ENCODE measurements at regions not wholly inside any gene's neighbourhood (a gene's known extent, or its start where the extent isn't known, plus 50 kb on each side); places are given as distances from the start of the nearest gene placed in this dataset.

- H3K4me3 ChIP-seq (ENCODE audit: low read depth, low read length) = no peak overlapping the region
- no peak overlapping the region for H4K91ac ChIP-seq (ENCODE audit: low read depth, low read length)
- H3K79me2 ChIP-seq (ENCODE audit: control insufficient read depth, insufficient read depth, low read length, poor library complexity) = no peaks in the 10 kb centered on the region
- no peaks in the 10 kb centered on the region for H3K79me1 ChIP-seq (ENCODE audit: low read length)
- H2AK5ac ChIP-seq (ENCODE audit: low read length) = no peak overlapping the region
- no CpG with 5 or more reads among the region's 3 CpGs for WGBS (ENCODE audit: extremely low coverage, insufficient coverage, insufficient read length)
- no peak overlapping the region for H3K23ac ChIP-seq (ENCODE audit: low read length)
- DNase-seq = no peak
- H3K4me2 ChIP-seq (ENCODE audit: low read length) = no peak overlapping the region
- no peak overlapping the region for H3K18ac ChIP-seq (ENCODE audit: low read length)
- no peak overlapping the region for H2BK120ac ChIP-seq (ENCODE audit: insufficient read depth, low read length, poor library complexity)
- no peaks in the 10 kb centered on the region for H3K36me3 ChIP-seq (ENCODE audit: control insufficient read depth in 1 of 2, insufficient read depth in 2 of 2, low read length in 2 of 2)
- no peaks in the 10 kb centered on the region for H3K9me3 ChIP-seq (ENCODE audit: insufficient read depth, low read depth, low read length)
- H4K8ac ChIP-seq (ENCODE audit: low read depth, low read length) = no peak overlapping the region
- no peak overlapping the region for H3K9ac ChIP-seq (ENCODE audit: low read length)
- no peak overlapping the region for H4K12ac ChIP-seq (ENCODE audit: low read depth, low read length)
- H3K4ac ChIP-seq (ENCODE audit: low read depth, low read length) = no peak overlapping the region
- H2AFZ ChIP-seq (ENCODE audit: insufficient read depth, low read length, poor library complexity) = no peak overlapping the region
- no peak overlapping the region for H2BK5ac ChIP-seq (ENCODE audit: low read depth, low read length, poor library complexity)
- no peaks in the 10 kb centered on the region for H3K4me1 ChIP-seq (ENCODE audit: control insufficient read depth in 1 of 2, insufficient read depth in 2 of 2, low read length in 2 of 2)
- no peak overlapping the region for H2BK12ac ChIP-seq (ENCODE audit: low read length)
- no peak overlapping the region for H3K14ac ChIP-seq (ENCODE audit: low read length)
- no peak overlapping the region for H3K27ac ChIP-seq (ENCODE audit: low read depth, low read length)
- H3K27me3 ChIP-seq (ENCODE audit: insufficient read depth, low read length) = no peaks in the 10 kb centered on the region
Observed at GRCh38 chrX:122943918-122944317, 240.2 kb upstream of the GRIA3 start.

GRCh38 chrX:122945328-122945727, 238.8 kb upstream of the GRIA3 start:
- WGBS (ENCODE audit: extremely low coverage, insufficient coverage, insufficient read length) = no CpG with 5 or more reads among the region's 4 CpGs
- Histone ChIP-seq H3K36me3 (ENCODE audit: control insufficient read depth in 1 of 2, insufficient read depth in 2 of 2, low read length in 2 of 2) (no peaks in the 10 kb centered on the region), H3K27me3 (ENCODE audit: insufficient read depth, low read length) (no peaks in the 10 kb centered on the region), H3K79me2 (ENCODE audit: control insufficient read depth, insufficient read depth, low read length, poor library complexity) (no peaks in the 10 kb centered on the region), H3K27ac (ENCODE audit: low read depth, low read length) (no peak overlapping the region), H2BK5ac (ENCODE audit: low read depth, low read length, poor library complexity) (no peak overlapping the region), H2BK12ac (ENCODE audit: low read length) (no peak overlapping the region), H3K4me2 (ENCODE audit: low read length) (no peak overlapping the region), H3K79me1 (ENCODE audit: low read length) (no peaks in the 10 kb centered on the region), H3K23ac (ENCODE audit: low read length) (no peak overlapping the region), H3K14ac (ENCODE audit: low read length) (no peak overlapping the region), H3K9me3 (ENCODE audit: insufficient read depth, low read depth, low read length) (no peaks in the 10 kb centered on the region), H4K8ac (ENCODE audit: low read depth, low read length) (no peak overlapping the region), H4K91ac (ENCODE audit: low read depth, low read length) (no peak overlapping the region), H2AK5ac (ENCODE audit: low read length) (no peak overlapping the region), H3K18ac (ENCODE audit: low read length) (no peak overlapping the region), H3K4ac (ENCODE audit: low read depth, low read length) (no peak overlapping the region), H3K4me3 (ENCODE audit: low read depth, low read length) (no peak overlapping the region), H3K4me1 (ENCODE audit: control insufficient read depth in 1 of 2, insufficient read depth in 2 of 2, low read length in 2 of 2) (no peaks in the 10 kb centered on the region), H4K12ac (ENCODE audit: low read depth, low read length) (no peak overlapping the region), H2BK120ac (ENCODE audit: insufficient read depth, low read length, poor library complexity) (no peak overlapping the region), H2AFZ (ENCODE audit: insufficient read depth, low read length, poor library complexity) (no peak overlapping the region), H3K9ac (ENCODE audit: low read length) (no peak overlapping the region)
- DNase-seq = no peak

GRCh38 chrX:122972604-122973003, 211.5 kb upstream of the GRIA3 start:
- no peak overlapping the region for H2BK120ac ChIP-seq (ENCODE audit: insufficient read depth, low read length, poor library complexity)
- no peaks in the 10 kb centered on the region for H3K36me3 ChIP-seq (ENCODE audit: control insufficient read depth in 1 of 2, insufficient read depth in 2 of 2, low read length in 2 of 2)
- H2AK5ac ChIP-seq (ENCODE audit: low read length) = no peak overlapping the region
- no peak overlapping the region for H3K4me3 ChIP-seq (ENCODE audit: low read depth, low read length)
- no peak overlapping the region for H2BK12ac ChIP-seq (ENCODE audit: low read length)
- H3K4me2 ChIP-seq (ENCODE audit: low read length) = no peak overlapping the region
- H3K4ac ChIP-seq (ENCODE audit: low read depth, low read length) = no peak overlapping the region
- H3K9ac ChIP-seq (ENCODE audit: low read length) = no peak overlapping the region
- WGBS (ENCODE audit: extremely low coverage, insufficient coverage, insufficient read length) = no CpG with 5 or more reads among the region's 2 CpGs
- no peak overlapping the region for H4K12ac ChIP-seq (ENCODE audit: low read depth, low read length)
- no peak overlapping the region for H4K8ac ChIP-seq (ENCODE audit: low read depth, low read length)
- H3K23ac ChIP-seq (ENCODE audit: low read length) = no peak overlapping the region
- no peak overlapping the region for H3K14ac ChIP-seq (ENCODE audit: low read length)
- H3K79me2 ChIP-seq (ENCODE audit: control insufficient read depth, insufficient read depth, low read length, poor library complexity) = no peaks in the 10 kb centered on the region
- H3K27ac ChIP-seq (ENCODE audit: low read depth, low read length) = no peak overlapping the region
- H3K9me3 ChIP-seq (ENCODE audit: insufficient read depth, low read depth, low read length) = no peaks in the 10 kb centered on the region
- DNase-seq = no peak
- H3K18ac ChIP-seq (ENCODE audit: low read length) = no peak overlapping the region
- no peaks in the 10 kb centered on the region for H3K4me1 ChIP-seq (ENCODE audit: control insufficient read depth in 1 of 2, insufficient read depth in 2 of 2, low read length in 2 of 2)
- no peak overlapping the region for H4K91ac ChIP-seq (ENCODE audit: low read depth, low read length)
- no peak overlapping the region for H2BK5ac ChIP-seq (ENCODE audit: low read depth, low read length, poor library complexity)
- H3K79me1 ChIP-seq (ENCODE audit: low read length) = no peaks in the 10 kb centered on the region
- no peak overlapping the region for H2AFZ ChIP-seq (ENCODE audit: insufficient read depth, low read length, poor library complexity)
- no peaks in the 10 kb centered on the region for H3K27me3 ChIP-seq (ENCODE audit: insufficient read depth, low read length)

- no peak overlapping the region for H3K23ac ChIP-seq (ENCODE audit: low read length)
- H3K27me3 ChIP-seq (ENCODE audit: insufficient read depth, low read length) = no peaks in the 10 kb centered on the region
- H4K91ac ChIP-seq (ENCODE audit: low read depth, low read length) = no peak overlapping the region
- H3K4me1 ChIP-seq (ENCODE audit: control insufficient read depth in 1 of 2, insufficient read depth in 2 of 2, low read length in 2 of 2) = no peaks in the 10 kb centered on the region
- no peaks in the 10 kb centered on the region for H3K79me2 ChIP-seq (ENCODE audit: control insufficient read depth, insufficient read depth, low read length, poor library complexity)
- no peak overlapping the region for H3K27ac ChIP-seq (ENCODE audit: low read depth, low read length)
- H3K79me1 ChIP-seq (ENCODE audit: low read length) = no peaks in the 10 kb centered on the region
- no peak overlapping the region for H2AFZ ChIP-seq (ENCODE audit: insufficient read depth, low read length, poor library complexity)
- H3K14ac ChIP-seq (ENCODE audit: low read length) = no peak overlapping the region
- no peak overlapping the region for H4K12ac ChIP-seq (ENCODE audit: low read depth, low read length)
- H3K4me3 ChIP-seq (ENCODE audit: low read depth, low read length) = no peak overlapping the region
- no CpG with 5 or more reads among the region's 6 CpGs for WGBS (ENCODE audit: extremely low coverage, insufficient coverage, insufficient read length)
- H3K9ac ChIP-seq (ENCODE audit: low read length) = no peak overlapping the region
- no peak overlapping the region for H2BK120ac ChIP-seq (ENCODE audit: insufficient read depth, low read length, poor library complexity)
- no peak overlapping the region for H3K4me2 ChIP-seq (ENCODE audit: low read length)
- H3K36me3 ChIP-seq (ENCODE audit: control insufficient read depth in 1 of 2, insufficient read depth in 2 of 2, low read length in 2 of 2) = no peaks in the 10 kb centered on the region
- H3K4ac ChIP-seq (ENCODE audit: low read depth, low read length) = no peak overlapping the region
- H2AK5ac ChIP-seq (ENCODE audit: low read length) = no peak overlapping the region
- H2BK12ac ChIP-seq (ENCODE audit: low read length) = no peak overlapping the region
- no peak overlapping the region for H2BK5ac ChIP-seq (ENCODE audit: low read depth, low read length, poor library complexity)
- H3K9me3 ChIP-seq (ENCODE audit: insufficient read depth, low read depth, low read length) = no peaks in the 10 kb centered on the region
- H3K18ac ChIP-seq (ENCODE audit: low read length) = no peak overlapping the region
- no peak overlapping the region for H4K8ac ChIP-seq (ENCODE audit: low read depth, low read length)
- DNase-seq = no peak
Observed at GRCh38 chrX:122982521-122982920, 201.6 kb upstream of the GRIA3 start.
